Right lobe of liver (tissue), 6 donors: ENCODE measurements at regions not wholly inside any gene's neighbourhood (a gene's known extent, or its start where the extent isn't known, plus 50 kb on each side); places are given as distances from the start of the nearest gene placed in this dataset.

Source experiments
- ATAC-seq, 4 donors: fragments of 200-7000 bp; cut with Tn5 transposase; one replicate each; pipeline ENCODE4 v1.9.1; 2020; ENCODE audit warnings: mild to moderate bottlenecking in 4 of 4, moderate library complexity in 4 of 4
- DNase-seq, 3 donors: peaks; one replicate each; pipeline ENCODE4 v3.0.0-alpha.2; 2020
- H3K27ac ChIP-seq, 3 donors: fragments of 200-600 bp; one replicate each; pipeline ENCODE4 v1.8.0; 2022
- H3K27me3 ChIP-seq, 2 donors: fragments of 200-600 bp; one replicate each; pipeline ENCODE4 v1.8.0; 2022
- H3K36me3 ChIP-seq, 4 donors: fragments of 200-600 bp; sonication (generic) in 1 of 4; one replicate each; pipeline versions ENCODE4 v1.5.1 to v1.8.0; 2017 to 2022; ENCODE audit warnings: control low read depth in 1 of 4
- H3K4me1 ChIP-seq, 4 donors: fragments of 200-600 bp; sonication (generic) in 1 of 4; one replicate each; pipeline versions ENCODE4 v1.5.1 to v1.8.0; 2017 to 2022; ENCODE audit warnings: control low read depth in 1 of 4
- H3K4me3 ChIP-seq, 3 donors: fragments of 200-600 bp; one replicate each; pipeline ENCODE4 v1.8.0; 2022
- H3K9me3 ChIP-seq, 4 donors: fragments of 200-600 bp; sonication (generic) in 1 of 4; one replicate each; pipeline versions ENCODE4 v1.5.1 to v1.8.0; 2017 to 2022; ENCODE audit warnings: control low read depth in 1 of 4
- CTCF ChIP-seq, 4 donors: fragments of 200-600 bp in 3 of 4; fragments of 450-650 bp in 1 of 4; IDR thresholded peaks; one replicate each; pipeline versions ENCODE4 v1.5.1 to v1.8.0; 2016 to 2022; ENCODE audit warnings: antibody characterized with exemption in 4 of 4, mild to moderate bottlenecking in 2 of 4
- POLR2A ChIP-seq: fragments of 450-650 bp; IDR thresholded peaks from one replicate; pipeline ENCODE4 v1.6.1; 2017; ENCODE audit warnings: antibody characterized with exemption, mild to moderate bottlenecking
- WGBS: methylation state at CpG from one replicate; pipeline ENCODE4 v1.1.6; 2018; ENCODE audit warnings: low coverage, low lambda C conversion rate; ENCODE audit not compliant: insufficient coverage; ENCODE audit errors: missing lambda C conversion rate; 5-methylcytosine and 5-hydroxymethylcytosine counted together
- intact Hi-C, 2 donors: fragments of 100-400 bp; cut with DNase I; formaldehyde crosslinking; loops; one replicate each; pipeline versions ENCODE4 v1.11.2 to v1.14.1; 2022
- donor health status: DM: no; HTN: yes; CAD: no.
- donor health status: DM: no; HTN: no; CAD: no.
- donor health status: DM: no; HTN: no; CAD: no.
- donor health status: DM: no; HTN: yes; CAD: no.
- donor health status: DM: no; HTN: yes; CAD: no.

GRCh38 chr1:95554408-95554807 is 320.4 kb downstream of the RWDD3 start:
- no peaks in the 10 kb centered on the region for H3K9me3 ChIP-seq
- WGBS: 36% methylated on average over 2 of the region's 2 CpGs
- ATAC-seq: no peak
- TF ChIP-seq CTCF (IDR thresholded peaks at IDR 0.05) (no peak), POLR2A (no peak)
- no peaks in the 10 kb centered on the region for H3K27me3 ChIP-seq
- H3K4me3 ChIP-seq: no peak overlapping the region
- H3K4me1 ChIP-seq: no peaks in the 10 kb centered on the region
- no peak for DNase-seq
- H3K27ac ChIP-seq: no peak overlapping the region
- intact Hi-C loops: no loop called here
- H3K36me3 ChIP-seq: no peaks in the 10 kb centered on the region

GRCh38 chr1:95558791-95559190 is 324.8 kb downstream of the RWDD3 start:
- intact Hi-C loops: no loop called here
- ATAC-seq: no peak

GRCh38 chr1:95561346-95561745 is 327.3 kb downstream of the RWDD3 start:
- ATAC-seq: no peak
- intact Hi-C loops: no loop called here

More at GRCh38 chr1:95558791-95559190, 324.8 kb downstream of the RWDD3 start:
- no CpG with 5 or more reads among the region's 1 CpG for WGBS
- H3K27ac ChIP-seq: no peak overlapping the region
- H3K4me3 ChIP-seq: no peak overlapping the region
- no peaks in the 10 kb centered on the region for H3K36me3 ChIP-seq
- TF ChIP-seq CTCF (IDR thresholded peaks at IDR 0.05) (no peak), POLR2A (no peak)
- no peaks in the 10 kb centered on the region for H3K27me3 ChIP-seq
- no peaks in the 10 kb centered on the region for H3K4me1 ChIP-seq
- no peak for DNase-seq
- H3K9me3 ChIP-seq: no peaks in the 10 kb centered on the region

GRCh38 chr1:95562230-95562629 is 328.2 kb downstream of the RWDD3 start:
- H3K4me3 ChIP-seq: no peak overlapping the region
- ATAC-seq: no peak
- 55% methylated on average over 2 of the region's 3 CpGs for whole genome bisulfite sequencing

More at GRCh38 chr1:95561346-95561745, 327.3 kb downstream of the RWDD3 start:
- Histone ChIP-seq H3K27me3 (no peaks in the 10 kb centered on the region), H3K36me3 (no peaks in the 10 kb centered on the region), H3K4me3 (no peak overlapping the region), H3K9me3 (no peaks in the 10 kb centered on the region), H3K27ac (no peak overlapping the region), H3K4me1 (no peaks in the 10 kb centered on the region)
- no peak for DNase-seq
- TF ChIP-seq CTCF (IDR thresholded peaks at IDR 0.05): no peak
- TF ChIP-seq POLR2A: no peak

More at GRCh38 chr1:95562230-95562629, 328.2 kb downstream of the RWDD3 start:
- TF ChIP-seq CTCF (IDR thresholded peaks at IDR 0.05) (no peak), POLR2A (no peak)
- H3K36me3 ChIP-seq: no peaks in the 10 kb centered on the region
- intact Hi-C loops: no loop called here
- no peak overlapping the region for H3K27ac ChIP-seq
- no peaks in the 10 kb centered on the region for H3K9me3 ChIP-seq
- H3K27me3 ChIP-seq: no peaks in the 10 kb centered on the region
- no peak for DNase-seq
- no peaks in the 10 kb centered on the region for H3K4me1 ChIP-seq
